BJ (cell line): ENCODE measurements at regions not wholly inside any gene's neighbourhood (a gene's known extent, or its start where the extent isn't known, plus 50 kb on each side); places are given as distances from the start of the nearest gene placed in this dataset.
"Not testable (repeated sequence)": the region's sequence is repeated elsewhere in the genome, so short reads cannot be mapped to it uniquely, and the experiment has no call there.

Experiments used
- CTCF ChIA-PET: fragments of 350-600 bp; formaldehyde crosslinking; extraction: SDS; loops from one replicate; lab custom pipeline; 2021; ENCODE audit warnings: antibody characterized with exemption, inconsistent platforms; lab: Yijun Ruan, JAX
- POLR2A ChIA-PET: fragments of 300-600 bp; sonication (Branson Sonifier 250); formaldehyde crosslinking; extraction: SDS; loops from one replicate; lab custom pipeline; 2021; ENCODE audit warnings: antibody characterized with exemption; lab: Charles Lee
- DNase-seq: peaks from one replicate; pipeline ENCODE4 v3.0.0-alpha.2; 2011; ENCODE audit warnings: low read depth
- H3K27me3 ChIP-seq: 2 replicates; pipeline ENCODE4 v1.6.0; 2011; ENCODE audit warnings: low read length; ENCODE audit not compliant: control insufficient read depth, insufficient read depth
- H3K36me3 ChIP-seq: 2 replicates; pipeline ENCODE4 v1.5.1; 2011; ENCODE audit warnings: low read length; ENCODE audit not compliant: control insufficient read depth, insufficient read depth
- H3K4me3 ChIP-seq: 2 replicates; pipeline ENCODE4 v1.5.1; 2011; ENCODE audit warnings: low read depth, mild to moderate bottlenecking, control low read depth, low read length
- CTCF ChIP-seq: IDR thresholded peaks from 2 replicates; pipeline ENCODE4 v1.5.1; 2011; ENCODE audit warnings: low read depth, mild to moderate bottlenecking, control low read depth, inconsistent platforms, low read length, moderate library complexity; ENCODE audit not compliant: insufficient read depth

- H3K4me3 ChIP-seq: no peak overlapping the region
- no peak for DNase-seq
- CTCF ChIA-PET: no interaction called here
- no peaks in the 10 kb centered on the region for H3K27me3 ChIP-seq
- POLR2A ChIA-PET: no interaction called here
- TF ChIP-seq CTCF: no peak
- no peaks in the 10 kb centered on the region for H3K36me3 ChIP-seq
Observed at GRCh38 chr2:9722451-9722850, 91.7 kb upstream of the YWHAQ start.

- DNase-seq: no peak
- H3K27me3 ChIP-seq: peaks cover under 1% of the 10 kb centered on the region; the same call in 1 of the 2 replicates
- no peak for TF ChIP-seq CTCF
- POLR2A ChIA-PET: no interaction called here
- no peak overlapping the region for H3K4me3 ChIP-seq
- CTCF ChIA-PET: no interaction called here
- H3K36me3 ChIP-seq: no peaks in the 10 kb centered on the region
Observed at GRCh38 chr2:9724565-9724964, 93.8 kb upstream of the YWHAQ start.

DNA sequence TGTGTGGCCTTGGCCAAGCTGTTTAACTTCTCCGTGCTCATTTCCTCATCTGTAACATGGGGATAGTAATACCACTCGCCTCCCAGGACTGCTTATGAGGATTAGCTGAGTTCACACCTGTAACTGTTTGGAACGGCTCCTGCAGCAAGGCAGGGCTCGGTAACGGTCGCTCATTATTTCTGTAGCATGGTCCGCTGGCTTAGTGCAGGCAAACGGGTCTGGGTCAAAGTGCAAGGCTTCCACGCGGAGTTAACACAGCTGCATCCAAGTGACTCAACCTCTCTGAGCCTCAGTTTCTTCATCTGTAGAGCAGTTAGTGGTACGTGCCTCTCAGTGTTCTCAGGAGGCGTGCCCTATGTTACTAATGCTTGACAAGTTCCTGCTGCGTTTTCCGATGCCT lies 94.3 kb upstream of the YWHAQ start:
- ChIA-PET CTCF (no interaction called here), POLR2A (no interaction called here)
- no peak for DNase-seq
- Histone ChIP-seq H3K27me3 (peaks cover 3% of the 10 kb centered on the region), H3K36me3 (no peaks in the 10 kb centered on the region), H3K4me3 (no peak overlapping the region)
- TF ChIP-seq CTCF: no peak

DNA sequence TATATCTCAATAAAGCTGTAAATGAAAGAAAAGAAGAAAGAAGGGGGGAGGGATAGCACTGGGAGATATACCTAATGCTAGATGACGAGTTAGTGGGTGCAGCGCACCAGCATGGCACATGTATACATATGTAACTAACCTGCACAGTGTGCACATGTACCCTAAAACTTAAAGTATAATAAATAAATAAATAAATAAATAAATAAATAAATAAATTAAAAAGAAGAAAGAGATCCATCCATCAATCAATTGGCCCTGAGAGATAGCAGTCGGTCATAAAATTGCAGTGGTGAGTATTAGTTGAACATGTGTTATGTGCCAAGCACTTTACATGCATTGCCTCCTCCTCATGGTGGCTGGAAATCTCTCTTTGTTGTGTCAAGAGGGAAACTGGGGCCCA lies 95.2 kb upstream of the YWHAQ start:
- H3K27me3 ChIP-seq, H3K36me3 ChIP-seq, POLR2A ChIA-PET, DNase-seq, CTCF ChIA-PET, H3K4me3 ChIP-seq: not testable (repeated sequence)

DNA sequence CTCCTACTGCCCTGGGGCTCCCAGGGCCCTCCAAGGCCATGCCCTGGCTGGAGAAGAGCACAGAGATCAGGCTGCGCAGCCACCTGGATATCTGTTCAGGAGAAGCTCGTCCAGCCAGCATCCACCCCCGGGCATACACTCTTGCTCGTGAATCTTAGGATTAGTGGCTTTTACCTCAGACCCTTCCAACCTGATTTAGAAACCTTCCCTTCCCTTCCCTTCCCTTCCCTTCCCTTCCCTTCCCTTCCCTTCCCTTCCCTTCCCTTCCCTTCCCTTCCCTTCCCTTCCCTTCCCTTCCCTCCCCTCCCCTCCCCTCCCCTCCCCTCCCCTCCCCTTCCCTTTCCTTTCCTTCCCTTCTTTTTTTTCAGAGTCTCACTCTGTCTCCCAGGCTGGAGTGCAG lies 99.7 kb upstream of the YWHAQ start:
- H3K27me3 ChIP-seq, H3K36me3 ChIP-seq, DNase-seq, CTCF ChIA-PET, POLR2A ChIA-PET, H3K4me3 ChIP-seq: not testable (repeated sequence)

DNA sequence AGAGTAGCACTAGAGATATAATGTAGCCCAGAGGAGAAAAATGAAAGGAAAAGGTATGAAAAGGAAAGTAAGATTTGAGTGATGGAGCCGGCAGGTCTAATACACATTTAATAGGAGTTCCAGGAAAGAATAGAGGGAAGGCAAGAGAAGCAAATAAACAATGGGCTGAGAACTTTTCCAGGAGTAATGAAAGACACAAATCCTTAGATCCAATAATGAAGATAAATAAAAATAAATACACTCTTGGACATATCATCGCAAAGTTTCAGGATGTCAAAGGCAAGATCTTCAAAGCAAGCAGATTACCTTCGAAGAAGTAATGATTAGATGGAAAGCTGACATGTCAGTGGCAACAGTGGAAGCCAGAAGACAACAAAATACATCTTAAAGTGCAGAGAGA lies 102.0 kb upstream of the YWHAQ start:
- ChIA-PET CTCF (interaction anchor here (0.6 to 1.0 kb wide), 2 partner anchors 37 to 750 kb away, joined by 3 read pairs; no protein-coding TSS in a partner anchor), POLR2A (no interaction called here)
- H3K4me3 ChIP-seq: no peak overlapping the region
- no peak for TF ChIP-seq CTCF
- H3K36me3 ChIP-seq: no peaks in the 10 kb centered on the region
- H3K27me3 ChIP-seq: peaks cover 6% of the 10 kb centered on the region
- DNase-seq: no peak
